ENCODE measurements at regions not wholly inside any gene's neighbourhood (a gene's known extent, or its start where the extent isn't known, plus 50 kb on each side); places are given as distances from the start of the nearest gene placed in this dataset.

DNA sequence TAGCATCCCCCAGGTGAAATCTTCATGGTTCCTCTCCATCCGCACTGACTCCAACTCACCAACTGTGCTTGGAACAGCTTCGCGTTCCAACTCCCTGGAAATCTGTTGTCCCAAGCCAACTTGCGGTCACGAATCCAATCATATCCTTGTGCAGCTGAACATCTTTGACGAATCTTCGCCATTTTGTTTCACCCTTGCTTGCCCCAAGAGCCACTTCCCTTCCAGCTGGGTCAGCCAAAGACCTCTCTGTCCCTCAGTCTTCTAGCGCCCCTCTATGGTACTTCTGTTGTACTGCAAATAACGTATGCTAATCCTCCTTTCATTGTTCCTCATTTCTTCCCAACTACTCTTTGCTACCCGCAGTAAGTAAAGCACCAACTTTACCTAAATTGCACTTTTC lies 61.0 kb upstream of the TARS1 start:
- TF ChIP-seq, protein P1, sequence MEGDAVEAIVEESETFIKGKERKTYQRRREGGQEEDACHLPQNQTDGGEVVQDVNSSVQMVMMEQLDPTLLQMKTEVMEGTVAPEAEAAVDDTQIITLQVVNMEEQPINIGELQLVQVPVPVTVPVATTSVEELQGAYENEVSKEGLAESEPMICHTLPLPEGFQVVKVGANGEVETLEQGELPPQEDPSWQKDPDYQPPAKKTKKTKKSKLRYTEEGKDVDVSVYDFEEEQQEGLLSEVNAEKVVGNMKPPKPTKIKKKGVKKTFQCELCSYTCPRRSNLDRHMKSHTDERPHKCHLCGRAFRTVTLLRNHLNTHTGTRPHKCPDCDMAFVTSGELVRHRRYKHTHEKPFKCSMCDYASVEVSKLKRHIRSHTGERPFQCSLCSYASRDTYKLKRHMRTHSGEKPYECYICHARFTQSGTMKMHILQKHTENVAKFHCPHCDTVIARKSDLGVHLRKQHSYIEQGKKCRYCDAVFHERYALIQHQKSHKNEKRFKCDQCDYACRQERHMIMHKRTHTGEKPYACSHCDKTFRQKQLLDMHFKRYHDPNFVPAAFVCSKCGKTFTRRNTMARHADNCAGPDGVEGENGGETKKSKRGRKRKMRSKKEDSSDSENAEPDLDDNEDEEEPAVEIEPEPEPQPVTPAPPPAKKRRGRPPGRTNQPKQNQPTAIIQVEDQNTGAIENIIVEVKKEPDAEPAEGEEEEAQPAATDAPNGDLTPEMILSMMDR (IDR thresholded peaks at IDR 0.05), result no peak
- peak in 1 of 3 donors; percentile 3 for DNase-seq
- peak; percentile 53 for ATAC-seq
- intact Hi-C loops (cut with DNase I, micrococcal nuclease), result no loop called here
- Histone ChIP-seq H3K4me1 (ENCODE audit: low read depth) (no peaks in the 10 kb centered on the region), H3K4me3 (no peak overlapping the region), H3K9me3 (no peaks in the 10 kb centered on the region), H3K36me3 (ENCODE audit: low read depth) (no peaks in the 10 kb centered on the region)

DNA sequence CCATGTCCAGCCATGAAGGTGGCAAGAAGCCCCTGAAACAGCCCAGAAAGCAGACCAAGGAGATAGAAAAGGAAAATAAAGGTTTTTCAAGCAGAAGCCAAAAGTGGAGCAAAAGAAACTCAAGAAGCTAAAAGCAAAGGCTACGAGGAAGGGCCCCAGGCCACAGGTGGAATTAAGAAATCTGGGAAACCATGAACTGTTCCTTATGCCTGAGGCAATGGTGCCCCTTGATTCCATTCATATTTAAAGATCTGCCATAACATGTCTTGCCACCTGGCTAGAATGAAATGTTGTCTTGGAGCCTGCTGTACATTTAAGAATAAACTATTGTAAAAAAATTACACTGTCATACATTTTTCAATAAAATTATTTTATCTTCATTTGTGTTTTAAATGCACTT lies 59.5 kb upstream of the TARS1 start:
- DNase-seq, result no peak
- Histone ChIP-seq H3K9me3 (peaks cover 7% of the 10 kb centered on the region), H3K36me3 (ENCODE audit: low read depth) (no peaks in the 10 kb centered on the region), H3K4me3 (no peak overlapping the region), H3K4me1 (ENCODE audit: low read depth) (no peaks in the 10 kb centered on the region)
- TF ChIP-seq, protein P1 (IDR thresholded peaks at IDR 0.05), result no peak
- ATAC-seq, result no peak
- intact Hi-C loops (cut with DNase I, micrococcal nuclease), result no loop called here
